Esophagus muscularis mucosa (tissue), 4 donors: ENCODE measurements at regions not wholly inside any gene's neighbourhood (a gene's known extent, or its start where the extent isn't known, plus 50 kb on each side); places are given as distances from the start of the nearest gene placed in this dataset.

Source experiments
- CTCF ChIP-seq, 3 experiments: fragments of 200-600 bp in 2 of 3; fragments of 450-650 bp in 1 of 3; sonication (generic) in 2 of 3; IDR thresholded peaks; one replicate each; pipeline ENCODE4 v1.5.1; 2017 to 2019; ENCODE audit warnings: antibody characterized with exemption in 3 of 3, mild to moderate bottlenecking in 2 of 3, moderate library complexity in 1 of 3
- EP300 ChIP-seq: sonication (generic); formaldehyde crosslinking; IDR thresholded peaks from one replicate; pipeline ENCODE4 v1.6.1; 2017; ENCODE audit warnings: antibody characterized with exemption
- POLR2A ChIP-seq: fragments of 450-650 bp; IDR thresholded peaks from one replicate; pipeline ENCODE4 v1.6.1; 2017; ENCODE audit warnings: antibody characterized with exemption, moderate library complexity, mild to moderate bottlenecking, low read depth
- POLR2AphosphoS5 ChIP-seq, 2 donors: sonication (generic); formaldehyde crosslinking; IDR thresholded peaks; one replicate each; pipeline ENCODE4 v1.6.1; 2017; ENCODE audit warnings: antibody characterized with exemption in 2 of 2

- TF ChIP-seq CTCF (IDR thresholded peaks at IDR 0.05) (no peak), EP300 (no peak), POLR2A (no peak), POLR2AphosphoS5 (IDR thresholded peaks at IDR 0.05) (no peak)
These were observed 173.6 kb downstream of the RCHY1 start for GRCh38 chr4:75340561-75340960.
